ENCODE measurements at regions not wholly inside any gene's neighbourhood (a gene's known extent, or its start where the extent isn't known, plus 50 kb on each side); places are given as distances from the start of the nearest gene placed in this dataset.

GRCh38 chr16:61555718-61556441 lies 480.4 kb downstream of the CDH8 start:
- no peaks in the 10 kb centered on the region for H3F3A ChIP-seq (replicated peaks; ENCODE audit: insufficient read depth)
- H3K4me3 ChIP-seq (ENCODE audit: low read depth in 2 of 2, low read length in 1 of 2): no peak overlapping the region
- ChIA-PET CTCF (interaction anchor here (0.7 kb wide), 1 partner anchor 97 kb away, joined by 3 read pairs; no protein-coding TSS in a partner anchor), POLR2A (no interaction called here)
- H3K36me3 ChIP-seq (replicated peaks in 1 of 2; ENCODE audit: control insufficient read depth in 1 of 2, insufficient read depth in 2 of 2, low read length in 1 of 2): no peaks in the 10 kb centered on the region
- WGBS (ENCODE audit: low lambda C conversion rate): 48% methylated on average over 10 of the region's 24 CpGs
- H3K9ac ChIP-seq: no peak overlapping the region
- H3K27ac ChIP-seq (ENCODE audit: low read depth in 2 of 2, low read length in 1 of 2): no peak overlapping the region
- TF ChIP-seq TEAD4 (IDR thresholded peaks at IDR 0.05; ENCODE audit: borderline replicate concordance, insufficient read depth): no peak
- no peak for TF ChIP-seq RXRA (IDR thresholded peaks at IDR 0.05; ENCODE audit: borderline replicate concordance, low read depth)
- TF ChIP-seq, protein P1, sequence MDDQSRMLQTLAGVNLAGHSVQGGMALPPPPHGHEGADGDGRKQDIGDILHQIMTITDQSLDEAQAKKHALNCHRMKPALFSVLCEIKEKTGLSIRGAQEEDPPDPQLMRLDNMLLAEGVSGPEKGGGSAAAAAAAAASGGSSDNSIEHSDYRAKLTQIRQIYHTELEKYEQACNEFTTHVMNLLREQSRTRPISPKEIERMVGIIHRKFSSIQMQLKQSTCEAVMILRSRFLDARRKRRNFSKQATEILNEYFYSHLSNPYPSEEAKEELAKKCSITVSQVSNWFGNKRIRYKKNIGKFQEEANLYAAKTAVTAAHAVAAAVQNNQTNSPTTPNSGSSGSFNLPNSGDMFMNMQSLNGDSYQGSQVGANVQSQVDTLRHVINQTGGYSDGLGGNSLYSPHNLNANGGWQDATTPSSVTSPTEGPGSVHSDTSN (IDR thresholded peaks at IDR 0.05): no peak
- TF ChIP-seq YY1 (IDR thresholded peaks at IDR 0.05; ENCODE audit: low read depth): no peak
- DNase-seq: no peak
- H4K20me1 ChIP-seq (ENCODE audit: insufficient read depth): no peaks in the 10 kb centered on the region
- no peak overlapping the region for H3K4me2 ChIP-seq
- H2AFZ ChIP-seq (ENCODE audit: low read depth): no peak overlapping the region
- H3K9me3 ChIP-seq: no peaks in the 10 kb centered on the region
- H3K27me3 ChIP-seq (ENCODE audit: insufficient read depth): no peaks in the 10 kb centered on the region
- 0 out of 2 replicates have a peak, but pooled peaks cover 3% of the 10 kb centered on the region for H3K9me2 ChIP-seq
- no peaks in the 10 kb centered on the region for H3K79me2 ChIP-seq (ENCODE audit: insufficient read depth)
- peaks cover 0 to 2% of the 10 kb centered on the region in 2 experiments; a peak in 1 of 4 replicates for H3K4me1 ChIP-seq (ENCODE audit: control insufficient read depth in 1 of 2, insufficient read depth in 2 of 2, low read depth in 1 of 2, low read length in 1 of 2)

DNA sequence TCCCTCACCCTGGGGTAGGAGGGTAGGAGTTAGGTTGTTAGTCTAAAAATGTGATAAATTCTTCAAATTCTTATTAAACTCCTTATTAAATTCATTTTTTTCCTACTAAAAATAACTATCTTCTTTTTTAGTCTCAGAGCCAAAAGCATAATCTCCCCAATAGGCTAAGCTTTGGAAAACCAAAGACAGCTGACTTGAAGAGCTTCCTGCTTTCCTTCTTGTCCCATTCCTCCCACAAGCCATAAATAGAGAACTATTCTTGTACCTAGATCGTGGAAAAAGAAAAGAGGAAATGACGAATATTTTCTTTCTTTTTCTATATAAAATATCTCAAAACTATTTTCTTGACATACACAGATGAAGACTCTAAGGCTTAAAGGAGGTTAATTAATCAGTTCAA lies 486.9 kb downstream of the CDH8 start:
- H3K9me2 ChIP-seq: 0 out of 2 replicates have a peak, but pooled peaks cover 3% of the 10 kb centered on the region
- no peak overlapping the region for H3K4me2 ChIP-seq
- no peak for TF ChIP-seq MXI1 (IDR thresholded peaks at IDR 0.05; ENCODE audit: low read depth, low read length)
- TF ChIP-seq MEF2A (IDR thresholded peaks at IDR 0.05; ENCODE audit: borderline replicate concordance, low read depth): no peak
- TF ChIP-seq ELF1 (IDR thresholded peaks at IDR 0.05): no peak
- no peak for TF ChIP-seq RAD21 (IDR thresholded peaks at IDR 0.05; ENCODE audit: low read length)
- TF ChIP-seq FOSL2 (IDR thresholded peaks at IDR 0.05; ENCODE audit: borderline replicate concordance, low read depth): no peak
- TF ChIP-seq GATA2 (CRISPR knock-in tag; IDR thresholded peaks at IDR 0.05): no peak
- no peak for TF ChIP-seq FOXM1 (IDR thresholded peaks at IDR 0.05; ENCODE audit: low read depth)
- no peak for TF ChIP-seq POLR2AphosphoS5 (IDR thresholded peaks at IDR 0.05; ENCODE audit: low read depth, low read length)
- TF ChIP-seq REST (IDR thresholded peaks at IDR 0.05; ENCODE audit: low read depth, low read length): no peak
- TF ChIP-seq GABPA (IDR thresholded peaks at IDR 0.05; ENCODE audit: low read depth): no peak
- ChIA-PET CTCF (no interaction called here), POLR2A (no interaction called here)
- 21% methylated on average over 2 of the region's 2 CpGs for whole genome bisulfite sequencing (ENCODE audit: low lambda C conversion rate)
- no peaks in the 10 kb centered on the region for H3K27me3 ChIP-seq (ENCODE audit: insufficient read depth)
- no peak for DNase-seq
- no peaks in the 10 kb centered on the region for H3F3A ChIP-seq (replicated peaks; ENCODE audit: insufficient read depth)
- no peaks in the 10 kb centered on the region for H4K20me1 ChIP-seq (ENCODE audit: insufficient read depth)
- H3K9ac ChIP-seq: no peak overlapping the region
- no peak overlapping the region for H3K4me3 ChIP-seq (ENCODE audit: low read depth in 2 of 2, low read length in 1 of 2)
- no peaks in the 10 kb centered on the region for H3K36me3 ChIP-seq (replicated peaks in 1 of 2; ENCODE audit: control insufficient read depth in 1 of 2, insufficient read depth in 2 of 2, low read length in 1 of 2)
- H3K79me2 ChIP-seq (ENCODE audit: insufficient read depth): no peaks in the 10 kb centered on the region
- H3K9me3 ChIP-seq: no peaks in the 10 kb centered on the region
- H3K27ac ChIP-seq (ENCODE audit: low read depth in 2 of 2, low read length in 1 of 2): no peak overlapping the region
- H3K4me1 ChIP-seq (ENCODE audit: control insufficient read depth in 1 of 2, insufficient read depth in 2 of 2, low read depth in 1 of 2, low read length in 1 of 2): peaks cover 0 to 2% of the 10 kb centered on the region in 2 experiments; a peak in 1 of 4 replicates
- H2AFZ ChIP-seq (ENCODE audit: low read depth): no peak overlapping the region

All from SK-N-SH (cell line).